ENCODE measurements at regions not wholly inside any gene's neighbourhood (a gene's known extent, or its start where the extent isn't known, plus 50 kb on each side); places are given as distances from the start of the nearest gene placed in this dataset.

GRCh38 chr6:50959081-50959641 is 140.5 kb downstream of the TFAP2B start:
- TF ChIP-seq, protein P1, sequence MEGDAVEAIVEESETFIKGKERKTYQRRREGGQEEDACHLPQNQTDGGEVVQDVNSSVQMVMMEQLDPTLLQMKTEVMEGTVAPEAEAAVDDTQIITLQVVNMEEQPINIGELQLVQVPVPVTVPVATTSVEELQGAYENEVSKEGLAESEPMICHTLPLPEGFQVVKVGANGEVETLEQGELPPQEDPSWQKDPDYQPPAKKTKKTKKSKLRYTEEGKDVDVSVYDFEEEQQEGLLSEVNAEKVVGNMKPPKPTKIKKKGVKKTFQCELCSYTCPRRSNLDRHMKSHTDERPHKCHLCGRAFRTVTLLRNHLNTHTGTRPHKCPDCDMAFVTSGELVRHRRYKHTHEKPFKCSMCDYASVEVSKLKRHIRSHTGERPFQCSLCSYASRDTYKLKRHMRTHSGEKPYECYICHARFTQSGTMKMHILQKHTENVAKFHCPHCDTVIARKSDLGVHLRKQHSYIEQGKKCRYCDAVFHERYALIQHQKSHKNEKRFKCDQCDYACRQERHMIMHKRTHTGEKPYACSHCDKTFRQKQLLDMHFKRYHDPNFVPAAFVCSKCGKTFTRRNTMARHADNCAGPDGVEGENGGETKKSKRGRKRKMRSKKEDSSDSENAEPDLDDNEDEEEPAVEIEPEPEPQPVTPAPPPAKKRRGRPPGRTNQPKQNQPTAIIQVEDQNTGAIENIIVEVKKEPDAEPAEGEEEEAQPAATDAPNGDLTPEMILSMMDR (conservative IDR thresholded peaks at IDR 0.05; ENCODE audit: low read depth, low read length), result no peak
- no peak for TF ChIP-seq EZH2 (IDR thresholded peaks at IDR 0.05; ENCODE audit: borderline replicate concordance, low read depth, low read length, poor library complexity, severe bottlenecking)

Measured in A673 (cell line).